HG03196 (cell line): ENCODE measurements at regions not wholly inside any gene's neighbourhood (a gene's known extent, or its start where the extent isn't known, plus 50 kb on each side); places are given as distances from the start of the nearest gene placed in this dataset.

ENCODE experiments used
- ATAC-seq: cut with Tn5 transposase; IDR thresholded peaks from one replicate; pipeline ENCODE4 v1.9.1; 2021; ENCODE audit not compliant: unreplicated experiment

DNA sequence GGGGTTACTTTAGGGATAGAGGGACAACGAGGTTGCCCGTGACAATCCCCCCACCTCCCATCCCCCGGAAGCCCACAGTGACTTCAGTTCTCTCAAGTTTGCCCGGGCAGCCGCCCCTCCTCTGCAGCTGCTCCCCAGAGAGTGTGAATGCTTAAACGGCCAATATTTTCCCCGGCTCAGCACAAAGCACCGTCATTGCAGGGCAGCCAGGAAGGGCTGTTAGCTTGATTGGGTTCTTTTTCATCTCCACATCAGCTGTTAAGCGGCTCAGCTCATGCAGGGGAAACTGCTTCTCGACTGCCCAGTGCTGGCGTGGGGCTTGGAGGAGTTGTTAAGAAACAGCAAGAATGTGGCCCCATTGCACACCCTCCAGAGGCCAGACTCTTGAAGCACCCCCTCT is 120.5 kb upstream of the NCOR2 start:
- ATAC-seq: no peak

DNA sequence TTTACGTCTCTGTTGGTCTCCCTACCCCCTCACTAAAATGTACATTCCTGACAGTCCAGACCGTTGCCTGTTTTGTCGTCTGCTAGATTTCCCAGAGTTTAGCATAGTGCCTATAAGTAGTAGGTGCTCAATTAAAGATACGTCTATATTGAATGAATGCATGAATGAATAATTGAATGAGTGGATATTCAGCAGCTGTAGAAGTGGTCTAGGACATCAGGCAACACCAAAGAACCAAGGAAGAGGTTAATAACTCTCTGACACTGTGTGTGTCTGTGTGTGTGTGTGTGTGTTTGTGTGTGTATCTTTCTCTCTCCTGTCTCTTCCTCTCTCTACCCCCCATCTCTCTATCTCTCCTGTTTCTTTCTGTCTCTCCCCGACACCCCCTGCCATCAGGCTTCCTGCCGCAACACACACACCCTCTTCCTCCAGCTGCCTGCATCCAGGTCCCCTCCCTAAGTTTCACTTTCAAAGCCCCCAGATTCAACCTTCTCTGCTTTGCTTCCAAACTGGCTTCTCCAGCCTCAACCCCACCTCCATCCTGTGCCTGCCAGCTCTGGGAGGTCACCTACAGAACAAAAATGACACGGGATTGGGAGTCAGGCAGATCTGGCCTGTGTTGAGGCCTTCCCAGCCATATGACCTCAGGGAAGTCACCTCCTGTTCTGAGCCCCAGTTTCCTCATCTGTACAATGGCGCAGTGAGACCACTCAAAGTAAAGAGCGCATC is 119.9 kb upstream of the NCOR2 start:
- ATAC-seq: no peak

DNA sequence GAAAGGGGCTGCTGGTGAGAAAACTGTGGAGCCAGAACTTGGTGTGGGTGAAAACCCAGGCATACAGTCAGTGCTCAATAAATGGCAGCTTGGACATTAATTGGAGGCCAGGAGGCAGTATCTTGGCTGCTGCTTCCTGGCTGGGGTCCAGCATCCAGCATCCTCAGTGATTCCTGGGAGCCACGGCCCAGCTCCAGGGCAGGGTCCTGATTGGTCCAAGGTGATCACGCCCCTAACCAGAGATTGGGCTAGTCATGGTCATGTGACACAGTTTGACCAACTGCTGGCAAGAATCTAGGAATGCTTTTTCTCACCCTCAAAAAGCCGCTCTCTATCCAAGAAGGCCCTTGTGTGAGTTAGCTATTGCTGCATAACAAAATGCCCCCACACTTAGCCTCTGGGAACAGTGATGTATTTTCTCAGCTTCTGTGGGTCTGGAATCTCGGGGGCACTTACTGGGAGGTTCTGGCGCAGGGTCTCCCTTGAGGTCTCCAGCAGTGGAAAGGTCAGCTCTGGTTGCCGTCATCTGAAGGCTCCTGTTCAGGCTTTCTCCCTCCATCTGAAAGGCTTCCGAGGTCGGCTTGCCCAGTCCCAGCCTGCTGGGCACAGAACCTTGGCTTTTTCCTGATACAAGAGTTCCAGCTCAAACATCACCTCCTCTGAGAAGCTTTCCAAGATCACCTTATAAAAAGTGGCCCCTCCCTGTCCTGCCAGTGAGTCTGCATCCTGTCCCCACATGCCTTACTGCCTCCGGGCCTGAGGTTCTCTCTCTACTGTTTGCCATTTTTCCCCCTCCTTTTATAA is 119.2 kb upstream of the NCOR2 start:
- ATAC-seq: no peak

DNA sequence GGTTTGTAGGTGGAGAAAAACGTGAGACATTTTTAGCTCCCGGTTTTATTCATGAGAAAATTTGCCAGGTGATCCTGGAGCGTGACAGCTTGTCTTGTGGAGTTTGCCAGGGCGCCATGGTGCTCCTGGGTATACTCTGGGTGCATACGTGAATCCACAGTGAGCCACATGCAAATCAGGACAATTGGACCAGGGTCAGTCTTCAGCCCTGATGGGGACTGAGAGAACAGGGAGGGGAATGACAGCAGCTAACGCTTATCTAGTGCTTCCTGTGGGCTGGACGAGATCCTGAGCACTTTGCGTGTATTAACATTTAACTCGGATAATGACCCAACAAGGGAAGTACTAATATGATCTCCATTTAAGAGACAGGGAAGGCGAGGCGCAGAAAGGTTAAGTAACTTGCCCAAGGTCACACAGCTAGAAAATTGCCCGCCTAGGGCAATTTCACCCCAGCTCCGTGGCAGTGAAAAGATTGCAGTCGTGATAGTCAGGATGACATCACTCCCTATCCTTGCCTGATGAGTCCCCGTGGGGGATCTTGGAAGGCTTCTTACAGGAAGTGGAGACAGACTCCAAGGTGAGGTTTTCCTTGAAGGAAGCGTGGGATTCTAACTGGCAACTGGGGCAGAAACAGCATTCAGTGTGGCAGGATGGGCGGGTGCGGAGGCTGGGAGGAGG is 118.4 kb upstream of the NCOR2 start:
- ATAC-seq: no peak

DNA sequence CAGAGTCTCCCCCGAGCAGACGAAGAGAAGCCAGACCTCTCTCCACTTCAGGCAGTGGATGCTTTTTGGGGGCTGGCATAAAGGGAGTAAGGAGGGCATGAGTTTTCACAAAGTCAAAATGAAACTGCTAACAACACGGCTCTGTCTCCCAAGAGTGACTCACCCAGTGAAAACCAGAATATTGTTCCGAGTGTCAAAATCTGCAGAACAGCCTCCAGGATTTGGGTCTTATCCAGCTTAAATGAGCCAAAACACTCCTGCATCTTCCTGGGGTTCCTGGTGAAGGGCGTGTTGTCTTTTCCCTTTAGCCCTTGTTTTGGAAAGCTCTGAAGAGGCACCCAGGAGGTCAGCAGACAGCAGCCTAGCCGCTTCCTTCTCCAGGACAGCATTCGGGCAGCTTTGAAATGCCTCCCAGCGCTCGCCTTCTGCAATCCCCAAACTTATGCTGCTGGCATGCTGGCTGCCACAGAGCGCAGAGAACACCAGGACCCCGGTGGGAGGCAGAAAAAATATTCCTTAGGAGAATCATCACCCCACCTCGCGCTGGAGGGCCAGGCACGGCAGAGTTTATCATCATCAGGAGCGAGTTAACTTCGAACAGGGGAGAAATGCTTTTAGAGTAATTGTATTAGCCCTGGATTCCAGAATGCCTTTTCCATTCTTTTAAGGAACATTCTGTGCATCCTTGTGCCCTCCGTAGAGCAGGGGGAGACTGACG is 117.7 kb upstream of the NCOR2 start:
- no peak for ATAC-seq

DNA sequence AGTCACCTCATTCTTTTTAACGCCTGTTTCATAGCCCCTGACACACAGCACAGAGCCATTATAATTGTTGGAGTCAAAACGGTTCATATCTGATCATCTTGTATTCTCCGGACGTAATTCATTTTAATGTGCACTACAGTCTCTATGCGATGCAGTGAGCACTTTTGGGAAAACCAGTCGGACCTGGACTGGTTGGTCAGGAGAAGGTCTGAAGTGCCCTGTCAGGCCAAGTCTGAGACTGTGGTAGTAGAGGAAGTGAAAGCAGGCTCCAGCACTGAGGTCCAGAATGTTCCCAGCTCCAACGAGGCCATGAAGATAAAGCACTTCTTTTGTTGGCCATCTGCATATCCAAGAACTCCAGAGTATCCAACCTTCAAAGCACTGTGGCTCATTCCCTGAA is 117.1 kb upstream of the NCOR2 start:
- ATAC-seq: no peak

DNA sequence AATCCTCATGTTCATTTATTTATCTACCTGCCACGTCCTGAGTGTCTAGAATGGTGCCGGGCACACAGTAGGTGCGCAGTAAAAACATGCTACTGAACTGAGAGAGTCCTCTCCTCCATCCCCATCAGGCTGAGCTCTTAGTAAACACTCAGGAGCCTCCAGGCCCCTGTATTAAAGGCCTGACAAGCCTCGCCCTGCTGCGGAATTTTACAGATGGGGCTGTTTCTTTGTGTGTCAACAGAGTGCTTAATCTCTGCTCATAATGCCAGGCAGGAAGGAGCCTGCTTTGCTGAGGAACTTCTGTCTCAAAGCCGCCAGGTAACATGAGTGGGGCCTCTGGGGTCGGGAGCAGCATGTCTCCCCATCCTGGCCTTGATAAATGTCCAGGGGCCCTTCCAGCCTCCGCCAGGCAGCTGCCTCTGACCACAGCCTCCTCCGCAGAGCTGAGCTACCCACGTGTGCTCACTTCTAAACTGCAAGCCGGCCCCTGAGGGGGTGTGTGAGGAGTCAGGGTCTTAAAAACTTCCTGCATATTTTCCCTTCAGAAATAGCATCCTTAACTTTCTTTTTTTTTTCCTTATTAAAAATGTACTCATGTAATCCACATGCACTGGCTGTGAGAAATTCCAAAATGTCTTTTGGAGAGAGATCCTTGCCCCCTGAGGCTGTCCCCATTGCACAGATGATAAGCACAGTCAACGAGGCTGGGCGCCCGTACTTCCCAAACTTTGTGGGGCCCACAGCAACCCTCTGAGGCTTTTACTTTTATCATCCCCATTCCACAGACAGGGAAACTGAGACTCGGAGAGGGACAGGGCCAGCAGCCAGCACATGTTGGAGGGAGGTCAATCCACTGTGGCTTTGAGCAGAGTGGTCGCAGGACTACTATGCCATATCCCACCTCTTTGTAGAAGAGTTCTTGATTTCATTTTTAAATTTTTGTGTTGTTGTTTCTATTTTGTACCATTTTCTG is 116.0 kb upstream of the NCOR2 start:
- no peak for ATAC-seq

DNA sequence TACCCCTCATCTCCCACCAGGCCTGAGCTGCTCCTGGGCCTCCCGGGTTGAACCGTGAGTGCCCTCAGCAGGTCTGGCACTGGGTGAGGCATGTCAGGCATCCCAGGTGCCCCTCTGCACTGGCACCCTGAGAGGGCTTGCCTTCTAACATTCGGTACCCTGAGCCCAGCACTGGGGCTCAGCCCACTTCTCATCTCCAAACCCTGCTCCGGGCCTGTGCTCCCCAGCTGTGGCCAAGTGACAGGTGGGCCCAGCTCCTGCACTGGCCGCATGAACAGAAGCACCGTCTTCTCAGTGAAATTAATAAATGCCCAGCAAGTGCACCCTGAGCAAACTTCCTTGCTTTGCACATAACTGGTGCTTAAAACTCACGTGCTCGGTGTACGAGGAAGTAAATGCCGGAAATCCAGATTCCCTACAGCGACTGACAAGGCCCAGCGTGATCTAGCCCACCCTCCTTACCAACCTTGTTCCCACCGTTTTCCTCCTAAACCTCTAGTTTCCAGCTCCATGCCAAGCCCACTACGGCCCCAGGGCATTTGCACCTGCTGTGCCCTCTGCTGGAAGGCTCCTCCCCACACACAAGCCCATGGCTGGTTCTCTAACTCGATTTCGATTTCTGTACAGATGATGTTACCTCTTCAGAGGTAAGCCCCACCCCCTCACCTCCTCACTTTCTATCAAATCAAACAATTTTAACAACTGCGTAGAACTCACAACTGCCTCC is 115.2 kb upstream of the NCOR2 start:
- no peak for ATAC-seq

DNA sequence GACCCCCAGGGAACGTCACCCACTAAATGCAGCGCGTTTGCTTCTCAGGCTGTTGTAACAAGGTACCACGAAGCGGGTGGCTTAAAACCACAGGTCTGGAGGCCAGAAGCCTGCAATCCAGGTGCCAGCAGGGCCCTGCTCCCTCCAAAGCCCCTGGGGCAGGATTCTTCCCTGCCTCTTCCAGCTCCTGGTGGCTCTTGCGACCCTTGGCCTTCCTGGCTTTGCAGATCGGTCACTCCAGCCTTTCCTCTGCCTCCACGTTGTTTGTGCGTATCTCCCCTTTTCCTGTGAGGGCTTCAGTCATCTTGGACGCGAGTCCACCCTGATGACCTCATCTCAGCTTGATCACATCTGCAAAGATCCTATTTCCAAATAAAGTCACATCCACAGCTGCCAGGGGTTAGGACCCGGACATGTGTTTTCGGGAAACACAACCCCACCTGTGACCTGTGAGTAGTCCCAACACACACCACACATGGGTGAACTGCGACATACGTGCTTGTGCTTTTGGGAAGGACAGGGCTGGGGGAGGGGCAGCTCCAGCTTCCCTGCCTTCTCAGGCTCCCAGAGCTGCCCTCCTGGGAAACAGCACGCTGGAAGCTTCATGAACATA is 114.5 kb upstream of the NCOR2 start:
- no peak for ATAC-seq

DNA sequence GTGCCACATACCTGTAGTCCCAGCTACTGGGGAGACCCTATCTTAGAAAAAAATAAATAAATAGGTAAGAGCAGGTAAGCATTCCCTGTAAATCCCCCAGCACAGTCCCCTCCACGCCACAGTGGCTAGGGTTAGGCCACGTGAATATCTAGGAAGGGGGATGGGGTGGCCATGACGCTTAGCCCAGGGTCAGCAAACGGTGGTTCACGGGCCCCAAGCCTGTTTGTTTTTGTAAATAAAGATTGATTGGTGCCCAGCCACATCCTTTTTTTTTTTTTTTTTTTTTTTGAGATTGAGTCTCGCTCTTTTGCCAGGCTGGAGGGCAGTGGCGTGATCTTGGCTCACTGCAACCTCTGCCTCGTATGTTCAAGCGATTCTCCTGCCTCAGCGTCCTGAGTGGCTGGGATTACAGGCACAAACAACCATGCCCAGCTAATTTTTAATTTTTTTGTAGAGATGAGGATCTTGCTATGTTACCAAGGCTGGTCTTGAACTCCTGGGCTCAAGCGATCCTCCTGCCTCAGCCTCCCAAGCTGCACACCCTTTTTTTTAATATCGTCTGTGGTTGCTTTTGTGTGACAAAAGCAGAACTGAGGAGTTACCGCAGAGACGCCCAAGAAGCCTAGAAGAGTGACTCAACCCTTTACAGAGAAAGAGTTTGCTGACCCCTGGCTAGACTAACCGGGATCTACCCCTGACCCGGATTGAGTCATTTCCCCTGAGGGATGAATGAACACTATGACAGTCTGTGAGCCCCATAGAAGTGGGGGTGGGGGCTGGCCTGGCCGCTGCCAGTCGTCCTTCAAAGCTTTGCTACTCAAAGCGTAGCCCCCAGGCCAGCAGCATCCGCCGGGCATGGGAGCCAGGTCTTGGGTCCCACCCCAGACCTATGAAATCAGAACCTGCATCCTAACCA is 113.7 kb upstream of the NCOR2 start:
- ATAC-seq: no peak

DNA sequence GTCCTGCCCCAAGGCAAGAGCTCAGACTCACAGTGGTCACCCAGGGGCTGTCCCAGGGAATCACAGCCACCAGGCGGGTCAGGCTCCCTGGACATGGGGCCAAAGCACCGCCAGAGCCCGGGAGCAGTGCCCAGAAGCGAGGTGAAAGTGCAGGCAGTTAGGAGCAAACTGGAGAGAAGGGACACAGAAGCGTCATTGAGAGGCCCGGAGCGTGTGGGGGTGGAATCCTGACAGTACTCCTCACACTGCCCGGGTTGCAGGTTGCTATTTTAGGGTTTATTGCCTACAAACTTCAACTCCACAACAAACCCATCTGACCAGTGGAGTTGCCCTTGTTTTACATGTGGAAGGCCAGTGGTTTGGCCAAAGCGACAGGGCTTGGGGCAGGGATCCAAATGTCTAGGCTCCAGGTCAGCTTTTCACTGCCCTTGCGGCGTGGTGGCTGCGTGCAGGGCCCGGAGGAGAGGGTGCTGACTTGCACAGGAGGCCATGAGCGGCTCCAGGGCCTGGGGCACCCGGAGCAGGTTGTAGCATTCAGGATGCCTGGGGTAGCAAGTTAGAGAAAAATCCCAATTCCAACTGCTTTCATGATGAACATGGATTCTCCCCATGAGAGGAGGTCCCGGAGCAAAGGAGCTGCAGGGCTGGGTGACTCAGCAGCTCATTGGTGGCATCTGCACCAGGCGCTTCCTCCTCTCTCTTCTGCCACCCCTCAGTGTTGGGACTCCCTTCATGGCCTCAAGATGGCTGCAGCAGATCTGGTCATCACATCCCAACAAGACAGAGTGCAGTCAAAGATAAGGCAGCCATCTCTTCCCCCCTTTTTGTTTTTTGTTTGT is 112.3 kb upstream of the NCOR2 start:
- ATAC-seq: no peak

DNA sequence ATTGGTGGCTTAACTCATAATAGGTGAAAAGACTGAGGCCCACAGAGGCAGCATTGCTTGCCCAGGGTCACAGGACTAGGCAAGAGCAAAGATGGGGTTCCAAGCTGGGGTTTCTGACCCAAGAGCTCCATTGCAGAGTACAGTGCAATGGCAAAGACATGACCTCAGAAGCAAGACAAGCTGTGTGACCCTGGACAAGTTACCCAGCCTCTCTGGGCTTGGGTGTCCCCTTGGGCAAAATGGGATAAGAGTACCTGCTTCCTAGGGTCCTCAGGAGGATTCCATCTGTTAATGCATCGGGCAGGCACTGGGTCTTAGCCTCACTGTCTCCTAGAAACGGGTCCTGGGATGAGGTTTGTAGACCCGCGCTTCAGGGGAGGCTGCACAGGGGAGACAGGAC is 111.6 kb upstream of the NCOR2 start:
- ATAC-seq: no peak

DNA sequence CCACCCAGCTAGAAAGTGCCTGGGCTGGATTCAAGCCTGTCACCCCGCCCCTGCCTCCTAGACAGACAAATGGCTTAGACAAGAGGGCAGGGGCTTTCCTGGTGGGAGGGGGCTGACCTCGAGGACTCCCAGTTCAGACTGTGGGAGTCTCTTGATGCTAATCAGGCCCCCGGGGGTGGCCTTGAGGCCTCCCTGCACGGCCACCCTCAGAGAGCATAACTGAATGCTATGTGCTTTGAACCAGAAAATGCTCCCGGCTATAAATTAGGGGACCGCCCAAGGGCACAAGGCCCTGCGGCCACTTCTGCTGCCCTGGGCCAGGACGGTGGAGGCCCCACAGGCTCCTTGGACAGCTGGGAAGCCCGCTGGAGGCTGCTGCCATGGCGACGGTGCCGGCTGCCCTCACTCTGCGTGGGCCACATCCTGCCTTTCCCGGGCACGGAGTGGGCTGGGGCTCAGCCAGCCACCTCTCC is 111.0 kb upstream of the NCOR2 start:
- ATAC-seq: no peak

DNA sequence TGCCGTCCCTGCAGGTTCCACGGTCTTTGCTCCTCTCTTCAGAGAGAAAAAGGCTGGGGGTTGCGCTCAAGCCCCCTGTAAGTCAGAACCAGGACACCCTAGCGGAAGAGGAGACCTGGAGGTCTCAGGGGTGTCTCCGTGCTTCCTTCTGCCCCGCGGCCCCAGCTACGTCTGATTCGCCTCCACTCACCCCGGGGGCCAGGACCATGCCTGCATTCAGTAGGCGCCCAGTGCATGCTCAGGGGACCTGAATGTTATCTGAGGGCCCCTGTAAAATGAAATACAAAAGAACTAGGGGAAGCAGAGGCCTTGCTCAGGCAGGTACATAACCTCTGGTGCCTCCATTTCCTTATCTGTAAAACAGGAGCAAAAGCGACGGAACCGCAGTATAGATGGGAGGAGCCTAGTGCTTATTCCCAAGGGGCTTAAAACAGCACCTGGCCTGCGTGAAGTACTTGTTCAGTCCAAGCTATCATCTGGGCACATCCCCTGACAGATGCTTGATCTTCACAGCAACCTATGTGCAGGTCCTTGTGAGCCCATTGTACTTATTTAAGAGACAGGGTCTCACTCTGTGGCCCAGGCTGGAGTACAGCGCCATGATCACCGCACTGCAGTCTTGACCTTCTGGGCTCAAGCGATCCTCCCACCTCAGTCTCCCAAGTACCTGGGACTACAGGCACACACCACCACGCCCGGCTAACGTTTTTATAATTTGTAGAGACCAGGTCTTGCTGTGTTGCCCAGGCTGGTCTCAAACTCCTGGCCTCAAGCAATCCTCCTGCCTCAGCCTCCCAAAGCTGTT is 110.3 kb upstream of the NCOR2 start:
- no peak for ATAC-seq

DNA sequence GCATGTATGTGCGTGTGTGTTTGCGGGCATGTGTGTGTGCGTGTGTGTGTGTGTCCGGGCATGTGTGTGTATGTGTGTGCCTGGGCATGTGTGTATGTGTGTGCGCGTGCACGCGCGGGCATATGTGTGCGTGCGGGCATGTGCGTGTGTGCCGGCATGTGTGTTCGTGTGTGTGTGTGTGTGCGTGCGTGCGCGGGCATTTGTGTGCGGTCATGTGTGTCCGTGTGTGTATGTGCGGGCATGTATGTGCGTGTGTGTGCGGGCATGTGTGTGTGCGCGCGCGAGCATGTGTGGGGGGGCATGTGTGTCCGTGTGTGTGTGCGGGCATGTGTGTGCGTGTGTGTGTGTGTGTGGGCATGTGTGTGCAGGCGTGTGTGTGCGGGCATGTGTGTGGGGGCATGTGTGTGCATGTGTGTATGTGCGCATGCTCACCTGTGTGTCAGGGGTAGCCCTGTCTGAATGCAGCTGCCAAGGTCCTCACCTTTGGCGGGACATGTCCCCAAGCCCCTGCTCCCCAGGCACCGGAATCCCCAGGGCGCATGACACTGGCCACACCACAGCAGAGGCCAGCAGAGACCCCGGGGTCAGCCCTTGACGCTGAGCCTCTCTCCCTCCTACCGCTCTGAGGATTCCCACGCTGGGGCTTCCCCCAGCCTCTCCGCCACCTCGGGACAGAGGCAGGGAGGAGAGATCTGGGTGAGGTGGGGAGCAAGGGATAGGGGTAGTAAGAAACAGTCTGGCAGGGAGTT is 109.5 kb upstream of the NCOR2 start:
- ATAC-seq: no peak
